ENCODE measurements at regions not wholly inside any gene's neighbourhood (a gene's known extent, or its start where the extent isn't known, plus 50 kb on each side); places are given as distances from the start of the nearest gene placed in this dataset.
"Not testable (repeated sequence)": the region's sequence is repeated elsewhere in the genome, so short reads cannot be mapped to it uniquely, and the experiment has no call there.

GRCh38 chr5:67963789-67964519 is 251.6 kb upstream of the PIK3R1 start:
- ATAC-seq = no peak
- no peak overlapping the region for H3K4me3 Mint-ChIP-seq
- peaks cover 4% of the 10 kb centered on the region for H3K27me3 Mint-ChIP-seq (ENCODE audit: low read depth)
- DNase-seq = no peak
- no peaks in the 10 kb centered on the region for H3K9me3 Mint-ChIP-seq
- no peaks in the 10 kb centered on the region for H3K36me3 Mint-ChIP-seq (ENCODE audit: insufficient read depth)
- H3K4me1 Mint-ChIP-seq (ENCODE audit: low read depth) = no peaks in the 10 kb centered on the region

- no peak overlapping the region for H3K4me3 Mint-ChIP-seq
- DNase-seq (no peak), ATAC-seq (no peak)
- peaks cover 4% of the 10 kb centered on the region for H3K27me3 Mint-ChIP-seq (ENCODE audit: low read depth)
- no peaks in the 10 kb centered on the region for H3K9me3 Mint-ChIP-seq
- H3K36me3 Mint-ChIP-seq (ENCODE audit: insufficient read depth) = no peaks in the 10 kb centered on the region
- H3K4me1 Mint-ChIP-seq (ENCODE audit: low read depth) = no peaks in the 10 kb centered on the region
Observed at GRCh38 chr5:67960939-67961338, 254.6 kb upstream of the PIK3R1 start.

- H3K9me3 Mint-ChIP-seq = no peaks in the 10 kb centered on the region
- DNase-seq = no peak
- no peak overlapping the region for H3K4me3 Mint-ChIP-seq
- H3K27me3 Mint-ChIP-seq (ENCODE audit: low read depth) = peaks cover 4% of the 10 kb centered on the region
- H3K36me3 Mint-ChIP-seq (ENCODE audit: insufficient read depth) = no peaks in the 10 kb centered on the region
- ATAC-seq = no peak
- H3K4me1 Mint-ChIP-seq (ENCODE audit: low read depth) = no peaks in the 10 kb centered on the region
Observed at GRCh38 chr5:67957374-67957773, 258.2 kb upstream of the PIK3R1 start.

- Mint-ChIP-seq H3K9me3 (no peaks in the 10 kb centered on the region), H3K27me3 (ENCODE audit: low read depth) (peaks cover 2% of the 10 kb centered on the region), H3K4me1 (ENCODE audit: low read depth) (no peaks in the 10 kb centered on the region), H3K36me3 (ENCODE audit: insufficient read depth) (no peaks in the 10 kb centered on the region), H3K4me3 (no peak overlapping the region)
- no peak for DNase-seq
- no peak for ATAC-seq
Observed at GRCh38 chr5:67954351-67954750, 261.2 kb upstream of the PIK3R1 start.

GRCh38 chr5:67942421-67942820 is 273.1 kb upstream of the PIK3R1 start:
- DNase-seq = no peak
- Mint-ChIP-seq H3K36me3 (ENCODE audit: insufficient read depth) (no peaks in the 10 kb centered on the region), H3K4me1 (ENCODE audit: low read depth) (no peaks in the 10 kb centered on the region), H3K27me3 (ENCODE audit: low read depth) (no peaks in the 10 kb centered on the region), H3K4me3 (no peak overlapping the region), H3K9me3 (no peaks in the 10 kb centered on the region)
- no peak for ATAC-seq

- no peak for DNase-seq
- Mint-ChIP-seq H3K27me3 (ENCODE audit: low read depth) (no peaks in the 10 kb centered on the region), H3K36me3 (ENCODE audit: insufficient read depth) (no peaks in the 10 kb centered on the region), H3K4me3 (no peak overlapping the region), H3K9me3 (no peaks in the 10 kb centered on the region), H3K4me1 (ENCODE audit: low read depth) (no peaks in the 10 kb centered on the region)
- ATAC-seq = no peak
Observed at GRCh38 chr5:67941614-67942401, 273.7 kb upstream of the PIK3R1 start.

- peaks cover 1% of the 10 kb centered on the region for H3K27me3 Mint-ChIP-seq (ENCODE audit: low read depth)
- ATAC-seq = no peak
- no peaks in the 10 kb centered on the region for H3K4me1 Mint-ChIP-seq (ENCODE audit: low read depth)
- peaks cover 3% of the 10 kb centered on the region for H3K9me3 Mint-ChIP-seq
- no peak overlapping the region for H3K4me3 Mint-ChIP-seq
- no peak for DNase-seq
- H3K36me3 Mint-ChIP-seq (ENCODE audit: insufficient read depth) = no peaks in the 10 kb centered on the region
Observed at GRCh38 chr5:67935908-67936566, 279.5 kb upstream of the PIK3R1 start.

GRCh38 chr5:67934976-67935375 is 280.6 kb upstream of the PIK3R1 start:
- Mint-ChIP-seq H3K4me1 (ENCODE audit: low read depth) (no peaks in the 10 kb centered on the region), H3K27me3 (ENCODE audit: low read depth) (peaks cover 1% of the 10 kb centered on the region), H3K4me3 (no peak overlapping the region), H3K36me3 (ENCODE audit: insufficient read depth) (no peaks in the 10 kb centered on the region), H3K9me3 (peaks cover 4% of the 10 kb centered on the region)
- no peak for ATAC-seq
- no peak for DNase-seq

- no peak for ATAC-seq
- Mint-ChIP-seq H3K36me3 (ENCODE audit: insufficient read depth) (no peaks in the 10 kb centered on the region), H3K9me3 (no peaks in the 10 kb centered on the region), H3K4me1 (ENCODE audit: low read depth) (no peaks in the 10 kb centered on the region), H3K27me3 (ENCODE audit: low read depth) (peaks cover 5% of the 10 kb centered on the region), H3K4me3 (no peak overlapping the region)
- no peak for DNase-seq
Observed at GRCh38 chr5:67925511-67925910, 290.0 kb upstream of the PIK3R1 start.

- Mint-ChIP-seq H3K27me3 (ENCODE audit: low read depth) (peaks cover 7% of the 10 kb centered on the region), H3K9me3 (peaks cover 5% of the 10 kb centered on the region), H3K4me3 (no peak overlapping the region), H3K4me1 (ENCODE audit: low read depth) (no peaks in the 10 kb centered on the region), H3K36me3 (ENCODE audit: insufficient read depth) (no peaks in the 10 kb centered on the region)
- DNase-seq (no peak), ATAC-seq (no peak)
Observed at GRCh38 chr5:67921004-67921601, 294.5 kb upstream of the PIK3R1 start.

GRCh38 chr5:67919532-67919931 is 296.0 kb upstream of the PIK3R1 start:
- DNase-seq; H3K36me3 Mint-ChIP-seq (ENCODE audit: insufficient read depth); H3K9me3 Mint-ChIP-seq; H3K4me3 Mint-ChIP-seq; H3K4me1 Mint-ChIP-seq (ENCODE audit: low read depth); ATAC-seq; H3K27me3 Mint-ChIP-seq (ENCODE audit: low read depth): not testable (repeated sequence)

- ATAC-seq (no peak), DNase-seq (no peak)
- H3K4me1 Mint-ChIP-seq (ENCODE audit: low read depth) = no peaks in the 10 kb centered on the region
- peaks cover 3% of the 10 kb centered on the region for H3K27me3 Mint-ChIP-seq (ENCODE audit: low read depth)
- H3K4me3 Mint-ChIP-seq = no peak overlapping the region
- H3K36me3 Mint-ChIP-seq (ENCODE audit: insufficient read depth) = no peaks in the 10 kb centered on the region
- peaks cover 5% of the 10 kb centered on the region for H3K9me3 Mint-ChIP-seq
Observed at GRCh38 chr5:67917561-67917960, 298.0 kb upstream of the PIK3R1 start.

GRCh38 chr5:67910546-67910945 is 305.0 kb upstream of the PIK3R1 start:
- peaks cover 6% of the 10 kb centered on the region for H3K27me3 Mint-ChIP-seq (ENCODE audit: low read depth)
- no peaks in the 10 kb centered on the region for H3K4me1 Mint-ChIP-seq (ENCODE audit: low read depth)
- no peak for ATAC-seq
- H3K36me3 Mint-ChIP-seq (ENCODE audit: insufficient read depth) = no peaks in the 10 kb centered on the region
- no peak for DNase-seq
- no peaks in the 10 kb centered on the region for H3K9me3 Mint-ChIP-seq
- no peak overlapping the region for H3K4me3 Mint-ChIP-seq

- Mint-ChIP-seq H3K36me3 (ENCODE audit: insufficient read depth) (no peaks in the 10 kb centered on the region), H3K9me3 (no peaks in the 10 kb centered on the region), H3K27me3 (ENCODE audit: low read depth) (peaks cover 4% of the 10 kb centered on the region), H3K4me1 (ENCODE audit: low read depth) (no peaks in the 10 kb centered on the region), H3K4me3 (no peak overlapping the region)
- no peak for DNase-seq
- no peak for ATAC-seq
Observed at GRCh38 chr5:67908126-67908765, 307.3 kb upstream of the PIK3R1 start.

Data from activated T-cell treated with anti-CD3 and anti-CD28 coated beads, Interleukin-2, amount 50 U/mL, for 4 hours (primary cell).